ENCODE measurements at regions not wholly inside any gene's neighbourhood (a gene's known extent, or its start where the extent isn't known, plus 50 kb on each side); places are given as distances from the start of the nearest gene placed in this dataset.

DNA sequence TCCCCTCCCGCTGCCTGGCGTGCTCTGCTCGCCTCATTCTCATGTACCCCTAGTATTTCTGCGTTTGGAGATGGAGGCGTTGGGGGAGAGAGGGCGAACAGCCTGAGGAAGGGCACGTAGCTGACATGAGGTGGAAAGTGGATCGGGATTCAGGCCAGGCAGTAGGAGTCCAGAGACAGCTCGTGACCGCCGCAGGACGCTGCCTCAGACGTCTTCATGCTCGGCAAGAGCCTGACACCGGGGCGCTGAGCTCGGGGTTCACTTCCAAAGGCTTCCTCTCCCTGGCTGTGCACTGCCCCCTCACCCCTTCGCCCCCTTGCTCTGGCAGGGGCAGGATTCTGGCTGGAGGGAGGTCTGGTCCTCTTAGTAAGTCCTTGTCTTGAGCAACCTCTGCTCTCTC lies 374.4 kb upstream of the MKI67 start:
- Histone ChIP-seq H3K4me3 (no peak overlapping the region), H3K27me3 (no peaks in the 10 kb centered on the region), H3K27ac (no peak overlapping the region), H3K4me1 (no peaks in the 10 kb centered on the region), H3K36me3 (no peaks in the 10 kb centered on the region), H3K9me3 (no peaks in the 10 kb centered on the region)
- intact Hi-C loops (cut with DNase I), result no loop called here
- DNase-seq, result no peak
- no peak for ATAC-seq
- no peak for TF ChIP-seq CTCF (IDR thresholded peaks at IDR 0.05)

DNA sequence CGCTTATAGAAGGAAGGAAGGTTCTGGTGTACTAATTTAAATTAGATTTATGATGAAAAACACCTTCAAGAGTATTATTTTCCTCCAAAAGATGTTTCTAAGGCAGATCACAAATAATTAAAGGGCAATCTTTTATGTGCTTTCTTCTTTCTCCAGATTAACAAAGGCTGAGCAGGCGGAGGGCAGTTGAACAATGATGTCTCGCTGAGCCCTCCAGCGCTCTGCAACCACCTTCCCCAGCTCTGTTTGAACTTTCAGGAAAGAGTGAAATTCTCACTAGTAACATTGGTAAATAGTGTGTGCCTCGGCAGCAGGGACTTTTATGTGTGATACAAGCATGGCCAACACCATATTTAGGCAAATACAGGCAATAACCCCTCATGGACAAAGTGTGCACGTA lies 379.1 kb upstream of the MKI67 start:
- Histone ChIP-seq H3K4me3 (no peak overlapping the region), H3K9me3 (no peaks in the 10 kb centered on the region), H3K36me3 (no peaks in the 10 kb centered on the region), H3K4me1 (no peaks in the 10 kb centered on the region), H3K27ac (no peak overlapping the region), H3K27me3 (no peaks in the 10 kb centered on the region)
- no peak for DNase-seq
- ATAC-seq, result no peak
- intact Hi-C loops (cut with DNase I), result no loop called here
- no peak for TF ChIP-seq CTCF (IDR thresholded peaks at IDR 0.05)

DNA sequence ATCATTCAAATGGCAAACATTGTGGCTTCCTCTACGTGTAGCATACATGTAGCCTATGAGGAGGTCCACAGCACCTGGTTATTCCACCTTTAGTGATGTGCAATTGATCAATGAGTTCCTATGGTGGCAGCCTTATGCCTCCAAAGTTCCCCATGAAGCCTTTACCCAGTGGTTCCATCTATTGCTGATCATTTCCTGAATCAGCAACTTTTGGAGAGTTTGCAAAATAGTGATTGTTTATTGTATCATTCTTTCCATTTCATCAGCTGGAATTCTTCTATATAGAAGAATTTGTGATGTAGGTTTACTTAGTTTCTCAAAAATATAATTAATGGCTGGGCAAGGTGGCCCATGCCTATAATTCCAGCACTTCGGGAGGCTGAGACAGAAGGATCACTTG lies 380.2 kb upstream of the MKI67 start:
- H3K9me3 ChIP-seq, result no peaks in the 10 kb centered on the region
- intact Hi-C loops (cut with DNase I), result no loop called here
- no peak overlapping the region for H3K27ac ChIP-seq
- no peak for TF ChIP-seq CTCF (IDR thresholded peaks at IDR 0.05)
- H3K4me3 ChIP-seq, result no peak overlapping the region
- no peaks in the 10 kb centered on the region for H3K4me1 ChIP-seq
- no peaks in the 10 kb centered on the region for H3K36me3 ChIP-seq
- DNase-seq (no peak), ATAC-seq (no peak)
- H3K27me3 ChIP-seq, result no peaks in the 10 kb centered on the region

GRCh38 chr10:128507066-128507465 lies 380.8 kb upstream of the MKI67 start:
- no peak for ATAC-seq
- Histone ChIP-seq H3K36me3 (no peaks in the 10 kb centered on the region), H3K27ac (no peak overlapping the region), H3K9me3 (no peaks in the 10 kb centered on the region), H3K27me3 (no peaks in the 10 kb centered on the region), H3K4me1 (no peaks in the 10 kb centered on the region), H3K4me3 (no peak overlapping the region)
- intact Hi-C loops (cut with DNase I), result no loop called here
- no peak for DNase-seq
- TF ChIP-seq CTCF (IDR thresholded peaks at IDR 0.05), result no peak

DNA sequence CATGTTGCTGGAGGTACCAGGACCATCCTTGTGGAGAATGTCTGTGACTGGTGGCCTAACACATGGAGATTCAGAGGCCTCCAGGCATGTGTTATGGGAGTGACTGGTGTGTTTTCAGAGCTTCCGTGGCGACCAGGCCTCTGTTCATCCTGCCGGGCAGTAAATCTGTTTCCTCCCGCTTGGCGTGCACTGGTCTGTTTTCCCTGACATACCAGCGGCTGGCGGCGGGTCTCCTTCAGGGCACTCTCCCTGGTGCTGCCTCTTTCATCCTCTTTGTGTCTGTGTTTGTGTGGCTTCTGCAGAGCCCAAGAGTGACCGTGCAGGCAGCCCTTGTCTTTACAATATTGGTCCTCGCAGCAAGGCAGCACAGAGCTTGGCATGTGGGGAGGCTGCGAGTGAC lies 385.1 kb upstream of the MKI67 start:
- Histone ChIP-seq H3K27me3 (no peaks in the 10 kb centered on the region), H3K27ac (no peak overlapping the region), H3K9me3 (no peaks in the 10 kb centered on the region), H3K4me1 (no peaks in the 10 kb centered on the region), H3K4me3 (no peak overlapping the region), H3K36me3 (no peaks in the 10 kb centered on the region)
- no peak for TF ChIP-seq CTCF (IDR thresholded peaks at IDR 0.05)
- ATAC-seq (no peak), DNase-seq (no peak)
- intact Hi-C loops (cut with DNase I), result no loop called here

- intact Hi-C loops (cut with DNase I), result no loop called here
- Histone ChIP-seq H3K27me3 (no peaks in the 10 kb centered on the region), H3K27ac (no peak overlapping the region), H3K4me1 (no peaks in the 10 kb centered on the region), H3K9me3 (no peaks in the 10 kb centered on the region), H3K4me3 (no peak overlapping the region), H3K36me3 (no peaks in the 10 kb centered on the region)
- no peak for ATAC-seq
- TF ChIP-seq CTCF (IDR thresholded peaks at IDR 0.05), result no peak
- DNase-seq, result no peak
Observed at GRCh38 chr10:128512767-128513166, 386.5 kb upstream of the MKI67 start.
